BJ (cell line): ENCODE measurements at regions not wholly inside any gene's neighbourhood (a gene's known extent, or its start where the extent isn't known, plus 50 kb on each side); places are given as distances from the start of the nearest gene placed in this dataset.

ENCODE experiments used
- CTCF ChIA-PET: fragments of 350-600 bp; formaldehyde crosslinking; extraction: SDS; loops from one replicate; lab custom pipeline; 2021; ENCODE audit warnings: antibody characterized with exemption, inconsistent platforms; lab: Yijun Ruan, JAX
- POLR2A ChIA-PET: fragments of 300-600 bp; sonication (Branson Sonifier 250); formaldehyde crosslinking; extraction: SDS; loops from one replicate; lab custom pipeline; 2021; ENCODE audit warnings: antibody characterized with exemption; lab: Charles Lee
- DNase-seq: peaks from one replicate; pipeline ENCODE4 v3.0.0-alpha.2; 2011; ENCODE audit warnings: low read depth
- H3K27me3 ChIP-seq: 2 replicates; pipeline ENCODE4 v1.6.0; 2011; ENCODE audit warnings: low read length; ENCODE audit not compliant: control insufficient read depth, insufficient read depth
- H3K36me3 ChIP-seq: 2 replicates; pipeline ENCODE4 v1.5.1; 2011; ENCODE audit warnings: low read length; ENCODE audit not compliant: control insufficient read depth, insufficient read depth
- H3K4me3 ChIP-seq: 2 replicates; pipeline ENCODE4 v1.5.1; 2011; ENCODE audit warnings: low read depth, mild to moderate bottlenecking, control low read depth, low read length
- CTCF ChIP-seq: IDR thresholded peaks from 2 replicates; pipeline ENCODE4 v1.5.1; 2011; ENCODE audit warnings: low read depth, mild to moderate bottlenecking, control low read depth, inconsistent platforms, low read length, moderate library complexity; ENCODE audit not compliant: insufficient read depth

- ChIA-PET POLR2A (no interaction called here), CTCF (no interaction called here)
- H3K36me3 ChIP-seq: no peaks in the 10 kb centered on the region
- TF ChIP-seq CTCF: no peak
- H3K4me3 ChIP-seq: no peak overlapping the region
- no peaks in the 10 kb centered on the region for H3K27me3 ChIP-seq
- no peak for DNase-seq
Measured at GRCh38 chr18:60508108-60508507, 135.5 kb upstream of the MC4R start.

- ChIA-PET POLR2A (no interaction called here), CTCF (interaction anchor here (1.1 to 1.8 kb wide), 2 partner anchors 19 to 120 kb away, joined by 3 to 6 read pairs; no protein-coding TSS in a partner anchor)
- Histone ChIP-seq H3K27me3 (no peaks in the 10 kb centered on the region), H3K4me3 (no peak overlapping the region), H3K36me3 (no peaks in the 10 kb centered on the region)
- DNase-seq: no peak
- TF ChIP-seq CTCF: no peak
Measured at GRCh38 chr18:60534538-60534937, 162.0 kb upstream of the MC4R start.

GRCh38 chr18:60537074-60537473 lies 164.5 kb upstream of the MC4R start:
- Histone ChIP-seq H3K4me3 (no peak overlapping the region), H3K27me3 (no peaks in the 10 kb centered on the region), H3K36me3 (no peaks in the 10 kb centered on the region)
- TF ChIP-seq CTCF: no peak
- no peak for DNase-seq
- ChIA-PET POLR2A (no interaction called here), CTCF (interaction anchor here (0.9 to 1.7 kb wide), 4 partner anchors 13 to 549 kb away, joined by 3 to 7 read pairs (median 4); no protein-coding TSS in a partner anchor)

GRCh38 chr18:60538891-60539290 lies 166.3 kb upstream of the MC4R start:
- POLR2A ChIA-PET: no interaction called here
- no peak for DNase-seq
- Histone ChIP-seq H3K27me3 (no peaks in the 10 kb centered on the region), H3K4me3 (no peak overlapping the region), H3K36me3 (no peaks in the 10 kb centered on the region)
- CTCF ChIA-PET: no interaction called here
- TF ChIP-seq CTCF: no peak

GRCh38 chr18:60541661-60542060 lies 169.1 kb upstream of the MC4R start:
- ChIA-PET CTCF (no interaction called here), POLR2A (no interaction called here)
- DNase-seq: no peak

More at GRCh38 chr18:60541661-60542060, 169.1 kb upstream of the MC4R start:
- no peaks in the 10 kb centered on the region for H3K27me3 ChIP-seq
- H3K4me3 ChIP-seq: no peak overlapping the region
- no peak for TF ChIP-seq CTCF
- no peaks in the 10 kb centered on the region for H3K36me3 ChIP-seq
